ENCODE measurements at regions not wholly inside any gene's neighbourhood (a gene's known extent, or its start where the extent isn't known, plus 50 kb on each side); places are given as distances from the start of the nearest gene placed in this dataset.

DNA sequence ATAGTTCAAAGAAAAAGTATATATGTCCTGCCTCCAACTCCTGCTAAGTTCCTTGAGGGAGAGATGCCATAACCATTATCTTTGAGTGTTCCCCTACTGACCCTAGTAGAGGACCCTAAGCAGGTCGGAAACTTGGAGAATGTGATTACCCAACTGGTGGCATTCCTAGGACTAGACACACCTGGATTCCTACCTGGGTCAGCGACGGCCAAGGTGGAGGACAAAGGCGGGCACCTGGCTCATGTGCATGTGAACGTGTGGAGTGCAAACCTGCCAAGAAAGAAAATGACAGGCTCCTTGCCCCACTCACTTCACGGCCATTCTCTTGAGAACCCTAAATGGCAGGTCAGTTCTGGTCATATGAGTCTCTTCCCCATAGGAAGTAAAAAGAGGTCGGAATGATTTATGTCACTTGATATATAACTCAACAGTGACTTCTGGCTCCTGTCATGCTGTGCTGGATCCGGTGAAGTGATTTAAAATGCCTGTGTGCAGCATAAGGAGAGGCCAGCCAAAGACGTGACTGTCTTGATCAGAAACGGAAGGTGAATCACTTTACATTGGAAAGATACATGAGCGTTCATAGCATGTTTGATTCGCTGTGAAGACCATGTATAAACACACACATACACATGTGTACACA is 371.6 kb downstream of the EIPR1 start:
- intact Hi-C loops (cut with micrococcal nuclease): no loop called here
- WGBS (ENCODE audit: insufficient coverage, low coverage, missing lambda C conversion rate): 0% methylated on average over 11 of the region's 12 CpGs
- no peaks in the 10 kb centered on the region for H3K79me2 ChIP-seq (ENCODE audit: control insufficient read depth, insufficient read depth, low read length)
- H3K4me3 ChIP-seq: no peak overlapping the region
- TF ChIP-seq PBX2 (CRISPR knock-in tag; IDR thresholded peaks at IDR 0.05; ENCODE audit: low read depth) (no peak), PBX2 (tag; conservative IDR thresholded peaks at IDR 0.05; ENCODE audit: low read depth) (0 out of 2 replicates have a peak, but pooled peaks have one; percentile 8), ZNF347 (CRISPR knock-in tag; IDR thresholded peaks at IDR 0.05; ENCODE audit: low read depth) (no peak)
- H3K27me3 ChIP-seq (ENCODE audit: control insufficient read depth in 2 of 2, insufficient read depth in 2 of 2, low read length in 2 of 2): peaks cover 13 to 24% of the 10 kb centered on the region in 2 experiments
- H2AFZ ChIP-seq (ENCODE audit: low read depth, low read length): no peak overlapping the region
- H3K4me2 ChIP-seq (ENCODE audit: insufficient read depth, low read length): no peak overlapping the region
- ChIA-PET CTCF (ENCODE audit: low intra/inter-chr PET ratio) (no interaction called here), POLR2A (no interaction called here)
- no peak overlapping the region for H3K9ac ChIP-seq (ENCODE audit: insufficient read depth in 1 of 2, low read depth in 2 of 2, low read length in 2 of 2)
- DNase-seq (ENCODE audit: extremely low read depth in 1 of 4, low spot score in 3 of 4): no peak
- H3K9me3 ChIP-seq (replicated peaks; ENCODE audit: control insufficient read depth, insufficient read depth, low read depth, low read length): no peaks in the 10 kb centered on the region
- BruUV-seq (replicated peaks): no TSS peak
- ATAC-seq: no peak
- H3K4me1 ChIP-seq (replicated peaks in 1 of 2; ENCODE audit: control insufficient read depth in 2 of 2, insufficient read depth in 2 of 2, low read length in 2 of 2): no peaks in the 10 kb centered on the region
- H3K9me1 ChIP-seq (ENCODE audit: control insufficient read depth, insufficient read depth, low read length): no peaks in the 10 kb centered on the region
- H3K27ac ChIP-seq (ENCODE audit: extremely low read depth, low read depth, low read length): no peak overlapping the region
- H4K20me1 ChIP-seq (replicated peaks; ENCODE audit: control insufficient read depth, insufficient read depth, low read length): no peaks in the 10 kb centered on the region
- no peak for FAIRE-seq
- no peaks in the 10 kb centered on the region for H3K36me3 ChIP-seq (ENCODE audit: control insufficient read depth, insufficient read depth, low read length)
- in situ Hi-C loops (cut with MboI): no loop called here

Data from K562 (cell line).